Hepatocyte (in vitro differentiated cells): ENCODE measurements at regions not wholly inside any gene's neighbourhood (a gene's known extent, or its start where the extent isn't known, plus 50 kb on each side); places are given as distances from the start of the nearest gene placed in this dataset.
"Not testable (repeated sequence)": the region's sequence is repeated elsewhere in the genome, so short reads cannot be mapped to it uniquely, and the experiment has no call there.

Experiments used
- DNase-seq: peaks from one replicate; pipeline ENCODE4 v3.0.0-alpha.2; 2016; ENCODE audit warnings: low spot score
- H2AFZ ChIP-seq: fragments of 200-600 bp; sonication (generic); 2 replicates; pipeline ENCODE4 v1.6.0; 2016; ENCODE audit warnings: antibody characterized with exemption, mild to moderate bottlenecking
- H3K27ac ChIP-seq: fragments of 200-600 bp; sonication (generic); 2 replicates; pipeline ENCODE4 v1.5.1; 2016; ENCODE audit warnings: mild to moderate bottlenecking
- H3K27me3 ChIP-seq: fragments of 200-600 bp; sonication (generic); 2 replicates; pipeline ENCODE4 v1.6.1; 2016
- H3K36me3 ChIP-seq: fragments of 200-600 bp; sonication (generic); replicated peaks from 2 replicates; pipeline ENCODE4 v1.5.1; 2016; ENCODE audit warnings: low read depth; ENCODE audit not compliant: insufficient read depth
- H3K4me1 ChIP-seq: fragments of 200-600 bp; sonication (generic); 2 replicates; pipeline ENCODE4 v1.5.1; 2016; ENCODE audit warnings: mild to moderate bottlenecking, moderate library complexity; ENCODE audit not compliant: insufficient read depth
- H3K4me2 ChIP-seq: fragments of 200-600 bp; sonication (generic); 2 replicates; pipeline ENCODE4 v1.6.0; 2016
- H3K4me3 ChIP-seq: fragments of 200-600 bp; sonication (generic); 2 replicates; pipeline ENCODE4 v1.5.1; 2016; ENCODE audit warnings: mild to moderate bottlenecking
- H3K79me2 ChIP-seq: fragments of 200-600 bp; sonication (generic); 2 replicates; pipeline ENCODE4 v1.6.0; 2017; ENCODE audit warnings: mild to moderate bottlenecking
- H3K9me2 ChIP-seq: fragments of 200-600 bp; sonication (generic); replicated peaks from 2 replicates; pipeline ENCODE4 v1.6.0; 2017; ENCODE audit warnings: mild to moderate bottlenecking; ENCODE audit not compliant: insufficient read depth
- H3K9me3 ChIP-seq: fragments of 200-600 bp; sonication (generic); 2 replicates; pipeline ENCODE4 v1.5.1; 2016; ENCODE audit warnings: low read depth, mild to moderate bottlenecking
- H4K20me1 ChIP-seq: fragments of 200-600 bp; sonication (generic); 2 replicates; pipeline ENCODE4 v1.6.0; 2016; ENCODE audit warnings: mild to moderate bottlenecking; ENCODE audit not compliant: insufficient read depth, poor library complexity, severe bottlenecking
- EZH2 ChIP-seq: fragments of 200-600 bp; sonication (generic); IDR thresholded peaks from 2 replicates; pipeline ENCODE4 v1.6.1; 2016; ENCODE audit warnings: antibody characterized with exemption, mild to moderate bottlenecking, borderline replicate concordance
- EZH2phosphoT487 ChIP-seq: fragments of 200-600 bp; sonication (generic); IDR thresholded peaks from one replicate; pipeline ENCODE4 v1.6.1; 2018; ENCODE audit warnings: antibody characterized with exemption, mild to moderate bottlenecking, low read depth, moderate library complexity; ENCODE audit not compliant: unreplicated experiment, severe bottlenecking
- WGBS: methylation state at CpG from one replicate; pipeline ENCODE4 v1.1.6; 2016; ENCODE audit warnings: low lambda C conversion rate; ENCODE audit errors: missing lambda C conversion rate; 5-methylcytosine and 5-hydroxymethylcytosine counted together
- TF ChIP-seq, protein P1 (sequence below): fragments of 200-600 bp; sonication (generic); IDR thresholded peaks from 2 replicates; pipeline ENCODE4 v1.5.1; 2016; ENCODE audit warnings: antibody characterized with exemption, mild to moderate bottlenecking; ENCODE audit not compliant: poor library complexity

GRCh38 chr4:94068753-94069719, 138.6 kb upstream of the SMARCAD1 start:
- TF ChIP-seq EZH2phosphoT487 (no peak), EZH2 (no peak)
- TF ChIP-seq, protein P1, sequence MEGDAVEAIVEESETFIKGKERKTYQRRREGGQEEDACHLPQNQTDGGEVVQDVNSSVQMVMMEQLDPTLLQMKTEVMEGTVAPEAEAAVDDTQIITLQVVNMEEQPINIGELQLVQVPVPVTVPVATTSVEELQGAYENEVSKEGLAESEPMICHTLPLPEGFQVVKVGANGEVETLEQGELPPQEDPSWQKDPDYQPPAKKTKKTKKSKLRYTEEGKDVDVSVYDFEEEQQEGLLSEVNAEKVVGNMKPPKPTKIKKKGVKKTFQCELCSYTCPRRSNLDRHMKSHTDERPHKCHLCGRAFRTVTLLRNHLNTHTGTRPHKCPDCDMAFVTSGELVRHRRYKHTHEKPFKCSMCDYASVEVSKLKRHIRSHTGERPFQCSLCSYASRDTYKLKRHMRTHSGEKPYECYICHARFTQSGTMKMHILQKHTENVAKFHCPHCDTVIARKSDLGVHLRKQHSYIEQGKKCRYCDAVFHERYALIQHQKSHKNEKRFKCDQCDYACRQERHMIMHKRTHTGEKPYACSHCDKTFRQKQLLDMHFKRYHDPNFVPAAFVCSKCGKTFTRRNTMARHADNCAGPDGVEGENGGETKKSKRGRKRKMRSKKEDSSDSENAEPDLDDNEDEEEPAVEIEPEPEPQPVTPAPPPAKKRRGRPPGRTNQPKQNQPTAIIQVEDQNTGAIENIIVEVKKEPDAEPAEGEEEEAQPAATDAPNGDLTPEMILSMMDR: no peak
- WGBS: 68% methylated on average over 8 of the region's 8 CpGs
- no peaks in the 10 kb centered on the region for H3K9me2 ChIP-seq

GRCh38 chr4:94076498-94076897, 131.2 kb upstream of the SMARCAD1 start:
- DNase-seq: no peak
- H3K27ac ChIP-seq: no peak overlapping the region
- 55% methylated on average over 1 of the region's 1 CpG for WGBS
- TF ChIP-seq, protein P1: no peak
- TF ChIP-seq EZH2 (no peak), EZH2phosphoT487 (no peak)
- H3K79me2 ChIP-seq: no peaks in the 10 kb centered on the region
- no peak overlapping the region for H2AFZ ChIP-seq
- H3K9me3 ChIP-seq: no peaks in the 10 kb centered on the region
- no peaks in the 10 kb centered on the region for H3K36me3 ChIP-seq
- H3K27me3 ChIP-seq: no peaks in the 10 kb centered on the region
- H3K4me2 ChIP-seq: no peak overlapping the region
- H4K20me1 ChIP-seq: no peaks in the 10 kb centered on the region
- H3K9me2 ChIP-seq: no peaks in the 10 kb centered on the region
- H3K4me3 ChIP-seq: no peak overlapping the region
- H3K4me1 ChIP-seq: no peaks in the 10 kb centered on the region

More at GRCh38 chr4:94068753-94069719, 138.6 kb upstream of the SMARCAD1 start:
- no peak for DNase-seq
- Histone ChIP-seq H3K36me3 (no peaks in the 10 kb centered on the region), H4K20me1 (no peaks in the 10 kb centered on the region), H3K9me3 (no peaks in the 10 kb centered on the region), H3K27me3 (no peaks in the 10 kb centered on the region), H3K27ac (no peak overlapping the region), H3K79me2 (no peaks in the 10 kb centered on the region), H3K4me1 (no peaks in the 10 kb centered on the region), H3K4me2 (no peak overlapping the region), H3K4me3 (no peak overlapping the region), H2AFZ (no peak overlapping the region)

DNA sequence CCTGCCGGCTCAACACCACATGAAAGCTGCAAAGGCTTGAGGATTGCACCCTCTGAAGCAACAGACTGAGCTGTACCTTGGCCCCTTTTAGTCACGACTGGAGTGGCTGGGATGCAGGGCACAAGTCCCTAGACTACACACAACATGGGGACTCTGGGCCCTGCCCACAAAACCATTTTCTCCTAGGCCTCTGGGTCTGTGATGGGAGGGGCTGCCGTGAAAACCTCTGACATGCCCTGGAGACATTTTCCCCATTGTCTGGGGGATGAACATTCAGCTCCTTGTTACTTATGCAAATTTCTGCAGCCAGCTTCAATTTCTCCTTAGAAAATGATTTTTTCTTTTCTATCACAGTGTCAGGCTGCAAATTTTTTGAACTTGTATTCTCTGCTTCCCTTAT, 123.5 kb upstream of the SMARCAD1 start:
- Histone ChIP-seq H3K4me2 (no peak overlapping the region), H3K4me3 (no peak overlapping the region), H3K79me2 (no peaks in the 10 kb centered on the region), H3K9me2 (no peaks in the 10 kb centered on the region), H2AFZ (no peak overlapping the region), H3K4me1 (no peaks in the 10 kb centered on the region), H4K20me1 (no peaks in the 10 kb centered on the region), H3K9me3 (no peaks in the 10 kb centered on the region), H3K36me3 (no peaks in the 10 kb centered on the region), H3K27me3 (no peaks in the 10 kb centered on the region), H3K27ac (no peak overlapping the region)
- no peak for DNase-seq
- 88% methylated on average over 3 of the region's 3 CpGs for WGBS
- TF ChIP-seq EZH2phosphoT487: no peak
- no peak for TF ChIP-seq EZH2

DNA sequence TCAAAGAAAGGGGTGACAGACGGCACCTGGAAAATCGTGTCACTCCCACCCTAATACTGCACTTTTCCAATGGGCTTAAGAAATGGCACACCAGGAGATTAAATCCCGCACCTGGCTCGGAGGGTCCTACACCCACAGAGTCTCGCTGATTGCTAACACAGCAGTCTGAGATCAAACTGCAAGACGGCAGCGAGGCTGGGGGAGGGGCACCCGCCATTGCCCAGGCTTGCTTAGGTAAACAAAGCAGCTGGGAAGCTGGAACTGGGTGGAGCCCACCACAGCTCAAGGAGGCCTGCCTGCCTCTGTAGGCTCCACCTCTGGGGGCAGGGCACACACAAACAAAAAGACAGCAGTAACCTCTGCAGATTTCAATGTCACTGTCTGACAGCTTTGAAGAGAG, 108.5 kb upstream of the SMARCAD1 start:
- H3K4me1 ChIP-seq, H3K4me2 ChIP-seq, H3K27ac ChIP-seq, H4K20me1 ChIP-seq, H3K9me2 ChIP-seq, H3K27me3 ChIP-seq, DNase-seq, H3K36me3 ChIP-seq, H2AFZ ChIP-seq, H3K9me3 ChIP-seq, H3K79me2 ChIP-seq, H3K4me3 ChIP-seq: not testable (repeated sequence)
- WGBS: 61% methylated on average over 8 of the region's 8 CpGs
